Ishikawa (cell line): ENCODE measurements at regions not wholly inside any gene's neighbourhood (a gene's known extent, or its start where the extent isn't known, plus 50 kb on each side); places are given as distances from the start of the nearest gene placed in this dataset.

Source experiments
- CEBPB ChIP-seq: IDR thresholded peaks from 2 replicates; pipeline ENCODE4 v1.6.1; 2012
- CREB1 ChIP-seq: IDR thresholded peaks from 2 replicates; pipeline ENCODE4 v1.6.1; 2012; ENCODE audit warnings: low read depth
- EGR1 ChIP-seq: IDR thresholded peaks from 2 replicates; pipeline ENCODE4 v1.6.1; 2012
- EP300 ChIP-seq: IDR thresholded peaks from 2 replicates; pipeline ENCODE4 v1.6.1; 2012; ENCODE audit warnings: borderline replicate concordance
- FOXM1 ChIP-seq: IDR thresholded peaks from 2 replicates; pipeline ENCODE4 v1.6.1; 2012; ENCODE audit warnings: low read depth, borderline replicate concordance
- MAX ChIP-seq: IDR thresholded peaks from 2 replicates; pipeline ENCODE4 v1.6.1; 2012
- NFIC ChIP-seq: IDR thresholded peaks from 2 replicates; pipeline ENCODE4 v1.6.1; 2012
- RAD21 ChIP-seq: IDR thresholded peaks from 2 replicates; pipeline ENCODE4 v1.6.1; 2012; ENCODE audit warnings: low read depth
- REST ChIP-seq: IDR thresholded peaks from 2 replicates; pipeline ENCODE4 v1.6.1; 2012; ENCODE audit warnings: low read depth, mild to moderate bottlenecking
- TAF1 ChIP-seq: IDR thresholded peaks from 2 replicates; pipeline ENCODE4 v1.6.1; 2012; ENCODE audit warnings: low read depth, mild to moderate bottlenecking
- TCF12 ChIP-seq: IDR thresholded peaks from 2 replicates; pipeline ENCODE4 v1.6.1; 2012; ENCODE audit warnings: low read depth
- TEAD4 ChIP-seq: IDR thresholded peaks from 2 replicates; pipeline ENCODE4 v1.6.1; 2012
- USF1 ChIP-seq: IDR thresholded peaks from 2 replicates; pipeline ENCODE4 v1.6.1; 2012
- YY1 ChIP-seq: IDR thresholded peaks from 2 replicates; pipeline ENCODE4 v1.6.1; 2012; ENCODE audit warnings: low read depth
- ZBTB7A ChIP-seq: IDR thresholded peaks from 2 replicates; pipeline ENCODE4 v1.6.1; 2012; ENCODE audit warnings: low read depth

- TF ChIP-seq CREB1 = no peak
- TF ChIP-seq EP300 = no peak
- no peak for TF ChIP-seq FOXM1
- no peak for TF ChIP-seq RAD21
Observed at GRCh38 chr9:119667163-119667562, 297.9 kb upstream of the BRINP1 start.

- TF ChIP-seq USF1 (no peak), REST (no peak), CEBPB (no peak), EGR1 (no peak), EP300 (no peak), TAF1 (no peak), FOXM1 (no peak), CREB1 (no peak), MAX (no peak), YY1 (no peak), NFIC (no peak), TCF12 (no peak), TEAD4 (no peak), RAD21 (no peak)
Observed at GRCh38 chr9:119662329-119662728, 293.1 kb upstream of the BRINP1 start.

GRCh38 chr9:119652931-119653330, 283.7 kb upstream of the BRINP1 start:
- TF ChIP-seq MAX (no peak), EGR1 (no peak), CEBPB (no peak), ZBTB7A (no peak), FOXM1 (no peak), TEAD4 (no peak), RAD21 (no peak), USF1 (no peak), REST (no peak), CREB1 (no peak), TCF12 (no peak), TAF1 (no peak), NFIC (no peak), EP300 (no peak), YY1 (no peak)

GRCh38 chr9:119649205-119649604, 280.0 kb upstream of the BRINP1 start:
- TF ChIP-seq YY1 (no peak), FOXM1 (no peak), CEBPB (no peak), RAD21 (no peak), TCF12 (no peak), EP300 (no peak), REST (no peak), TAF1 (no peak), MAX (no peak), EGR1 (no peak)

- TF ChIP-seq YY1 = no peak
- TF ChIP-seq REST = peak; percentile 79
Observed at GRCh38 chr9:119639287-119639955, 270.2 kb upstream of the BRINP1 start.
